Caco-2 (cell line): ENCODE measurements at regions not wholly inside any gene's neighbourhood (a gene's known extent, or its start where the extent isn't known, plus 50 kb on each side); places are given as distances from the start of the nearest gene placed in this dataset.

Experiments
- BruUV-seq: library from RNA; stranded (reverse); fragments of 400-500 nt; replicated peaks from 2 replicates; lab custom pipeline; 2021; lab: Mats Ljungman, UMichigan
- CTCF ChIA-PET: fragments of 300-600 bp; sonication (Branson Sonifier 250); formaldehyde crosslinking; loops from one replicate; lab custom pipeline; 2022; ENCODE audit warnings: antibody characterized with exemption; lab: Charles Lee
- POLR2A ChIA-PET: fragments of 300-600 bp; sonication (Branson Sonifier 250); formaldehyde crosslinking; loops from one replicate; lab custom pipeline; 2022; ENCODE audit warnings: antibody characterized with exemption; lab: Charles Lee
- DNase-seq, 2 experiments: peaks; one replicate each; pipeline versions ENCODE4 v3.0.0 to v3.0.0-alpha.2; 2020 to 2022
- H3K27me3 ChIP-seq: replicated peaks from 2 replicates; pipeline ENCODE4 v1.6.0; 2011; ENCODE audit warnings: low read length; ENCODE audit not compliant: control insufficient read depth, insufficient read depth
- H3K36me3 ChIP-seq: 2 replicates; pipeline ENCODE4 v1.5.1; 2011; ENCODE audit warnings: low read length; ENCODE audit not compliant: control insufficient read depth, insufficient read depth
- H3K4me1 ChIP-seq: fragments of 250-450 bp; sonication (Bioruptor Pico); 2 replicates; pipeline ENCODE4 v1.5.1; 2020; ENCODE audit warnings: mild to moderate bottlenecking
- H3K4me3 ChIP-seq: 2 replicates; pipeline ENCODE4 v1.5.1; 2011; ENCODE audit warnings: low read depth, mild to moderate bottlenecking, control low read depth, low read length
- H3K9me3 ChIP-seq: fragments of 250-450 bp; sonication (Bioruptor Pico); 2 replicates; pipeline ENCODE4 v1.5.1; 2020; ENCODE audit warnings: mild to moderate bottlenecking, moderate library complexity
- H3K27ac Mint-ChIP-seq: one replicate; pipeline ENCODE4 v1.8.0; 2022; ENCODE audit warnings: mixed read lengths; ENCODE audit not compliant: unreplicated experiment
- H3K27me3 Mint-ChIP-seq: one replicate; pipeline ENCODE4 v1.8.0; 2022; ENCODE audit warnings: mixed read lengths; ENCODE audit not compliant: insufficient read depth, unreplicated experiment
- H3K36me3 Mint-ChIP-seq: one replicate; pipeline ENCODE4 v1.8.0; 2022; ENCODE audit warnings: mild to moderate bottlenecking, mixed read lengths; ENCODE audit not compliant: insufficient read depth, unreplicated experiment
- H3K4me1 Mint-ChIP-seq: one replicate; pipeline ENCODE4 v1.8.0; 2022; ENCODE audit warnings: low read depth, mixed read lengths; ENCODE audit not compliant: unreplicated experiment
- H3K4me3 Mint-ChIP-seq: one replicate; pipeline ENCODE4 v1.8.0; 2022; ENCODE audit warnings: mild to moderate bottlenecking, moderate library complexity, mixed read lengths; ENCODE audit not compliant: unreplicated experiment
- H3K9me3 Mint-ChIP-seq: one replicate; pipeline ENCODE4 v1.8.0; 2022; ENCODE audit warnings: mixed read lengths; ENCODE audit not compliant: unreplicated experiment
- intact Hi-C: fragments of 100-400 bp; cut with micrococcal nuclease; formaldehyde crosslinking; loops from one replicate; pipeline ENCODE4 v1.10.0; 2022; ENCODE audit not compliant: unreplicated experiment
- TF ChIP-seq, protein P1 (sequence below), 2 experiments: fragments of 200-600 bp in 1 of 2; IDR thresholded peaks; 1 replicate in 1 of 2; 2 replicates in 1 of 2; pipeline versions ENCODE4 v1.5.1 to v1.8.0; 2011 to 2022; ENCODE audit warnings: antibody characterized with exemption in 1 of 2, control low read depth in 1 of 2, inconsistent platforms in 1 of 2, low read depth in 1 of 2, low read length in 1 of 2, mild to moderate bottlenecking in 1 of 2, moderate library complexity in 1 of 2; ENCODE audit not compliant: insufficient read depth in 1 of 2, severe bottlenecking in 1 of 2, unreplicated experiment in 1 of 2

DNA sequence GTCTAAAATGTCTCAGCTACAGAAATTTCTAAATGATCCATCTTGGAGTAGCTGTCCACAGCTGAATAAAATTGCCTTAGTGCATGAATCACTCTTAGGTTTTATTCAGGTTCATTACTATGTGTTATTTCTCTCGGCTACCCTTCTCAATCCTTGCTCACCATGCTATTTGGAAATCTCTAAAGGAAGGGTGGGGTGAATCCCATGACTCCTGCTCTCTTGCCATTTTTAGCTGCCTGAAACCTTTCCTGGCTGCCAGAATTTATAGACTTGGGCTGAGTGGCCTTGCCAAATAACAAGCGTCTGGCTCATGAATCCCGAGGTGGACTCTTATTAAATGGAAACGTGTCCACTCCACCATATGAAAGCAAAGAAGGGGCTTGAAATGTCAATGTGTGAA is 936.1 kb upstream of the SOX9 start:
- BruUV-seq, result no TSS peak
- H3K27ac Mint-ChIP-seq, result no peak overlapping the region

DNA sequence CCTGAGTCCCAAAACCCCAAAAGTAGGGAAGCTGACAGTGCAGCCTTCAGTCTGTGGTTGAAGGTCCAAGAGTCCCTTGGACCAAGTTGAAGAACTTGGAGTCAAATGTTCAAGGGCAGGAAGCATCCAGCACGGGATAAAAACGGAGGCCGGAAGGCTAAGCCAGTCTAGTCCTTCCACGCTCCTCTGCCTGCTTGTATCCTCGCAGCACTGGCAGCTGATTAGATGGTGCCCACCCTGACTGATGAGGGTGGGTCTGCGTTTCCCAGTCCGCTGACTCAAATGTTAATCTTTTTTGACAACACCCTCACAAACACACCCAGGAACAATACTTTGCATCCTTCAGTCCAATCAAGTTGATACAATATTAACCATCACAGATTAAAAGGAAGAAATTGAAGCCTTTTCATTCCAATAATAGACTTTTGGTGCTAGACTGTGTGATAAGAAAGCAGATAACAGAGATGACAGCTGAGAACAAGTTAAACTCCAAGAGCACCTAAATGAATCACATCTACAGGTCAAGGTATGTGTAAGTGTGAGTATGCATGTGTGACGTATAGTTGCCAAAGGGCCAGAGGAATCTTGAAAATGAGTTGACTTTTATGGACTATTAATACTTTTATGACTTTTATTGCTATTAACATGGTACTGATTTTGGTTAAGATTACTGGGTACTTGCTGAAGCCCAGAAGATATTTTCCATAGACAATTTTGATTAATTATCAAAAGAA is 933.5 kb upstream of the SOX9 start:
- H3K4me1 ChIP-seq, result no peaks in the 10 kb centered on the region
- no peak overlapping the region for H3K4me3 ChIP-seq
- DNase-seq, result no peak
- ChIA-PET CTCF (no interaction called here), POLR2A (no interaction called here)
- no peaks in the 10 kb centered on the region for H3K36me3 ChIP-seq
- intact Hi-C loops, result no loop called here
- H3K4me1 Mint-ChIP-seq, result no peaks in the 10 kb centered on the region
- no peaks in the 10 kb centered on the region for H3K9me3 ChIP-seq
- H3K27me3 Mint-ChIP-seq, result peaks cover 10% of the 10 kb centered on the region
- no peaks in the 10 kb centered on the region for H3K9me3 Mint-ChIP-seq
- TF ChIP-seq, protein P1, sequence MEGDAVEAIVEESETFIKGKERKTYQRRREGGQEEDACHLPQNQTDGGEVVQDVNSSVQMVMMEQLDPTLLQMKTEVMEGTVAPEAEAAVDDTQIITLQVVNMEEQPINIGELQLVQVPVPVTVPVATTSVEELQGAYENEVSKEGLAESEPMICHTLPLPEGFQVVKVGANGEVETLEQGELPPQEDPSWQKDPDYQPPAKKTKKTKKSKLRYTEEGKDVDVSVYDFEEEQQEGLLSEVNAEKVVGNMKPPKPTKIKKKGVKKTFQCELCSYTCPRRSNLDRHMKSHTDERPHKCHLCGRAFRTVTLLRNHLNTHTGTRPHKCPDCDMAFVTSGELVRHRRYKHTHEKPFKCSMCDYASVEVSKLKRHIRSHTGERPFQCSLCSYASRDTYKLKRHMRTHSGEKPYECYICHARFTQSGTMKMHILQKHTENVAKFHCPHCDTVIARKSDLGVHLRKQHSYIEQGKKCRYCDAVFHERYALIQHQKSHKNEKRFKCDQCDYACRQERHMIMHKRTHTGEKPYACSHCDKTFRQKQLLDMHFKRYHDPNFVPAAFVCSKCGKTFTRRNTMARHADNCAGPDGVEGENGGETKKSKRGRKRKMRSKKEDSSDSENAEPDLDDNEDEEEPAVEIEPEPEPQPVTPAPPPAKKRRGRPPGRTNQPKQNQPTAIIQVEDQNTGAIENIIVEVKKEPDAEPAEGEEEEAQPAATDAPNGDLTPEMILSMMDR (IDR thresholded peaks at IDR 0.05; ENCODE audit: insufficient read depth in 1 of 2, low read depth in 1 of 2, low read length in 1 of 2, severe bottlenecking in 1 of 2, unreplicated experiment in 1 of 2), result no peak
- H3K27me3 ChIP-seq, result no peaks in the 10 kb centered on the region; the same call in 1 of the 2 replicates
- H3K36me3 Mint-ChIP-seq, result no peaks in the 10 kb centered on the region
- no peak overlapping the region for H3K27ac Mint-ChIP-seq
- H3K4me3 Mint-ChIP-seq, result no peak overlapping the region
- no TSS peak for BruUV-seq

More for the DNA sequence above, 936.1 kb upstream of the SOX9 start:
- intact Hi-C loops, result no loop called here
- Mint-ChIP-seq H3K4me1 (no peaks in the 10 kb centered on the region), H3K9me3 (no peaks in the 10 kb centered on the region), H3K36me3 (no peaks in the 10 kb centered on the region), H3K4me3 (no peak overlapping the region), H3K27me3 (peaks cover 8% of the 10 kb centered on the region)
- no peak for DNase-seq
- TF ChIP-seq, protein P1 (IDR thresholded peaks at IDR 0.05; ENCODE audit: insufficient read depth in 1 of 2, low read depth in 1 of 2, low read length in 1 of 2, severe bottlenecking in 1 of 2, unreplicated experiment in 1 of 2), result no peak
- Histone ChIP-seq H3K4me3 (no peak overlapping the region), H3K9me3 (no peaks in the 10 kb centered on the region), H3K36me3 (no peaks in the 10 kb centered on the region), H3K4me1 (no peaks in the 10 kb centered on the region), H3K27me3 (no peaks in the 10 kb centered on the region; the same call in 1 of the 2 replicates)
- ChIA-PET POLR2A (no interaction called here), CTCF (no interaction called here)

DNA sequence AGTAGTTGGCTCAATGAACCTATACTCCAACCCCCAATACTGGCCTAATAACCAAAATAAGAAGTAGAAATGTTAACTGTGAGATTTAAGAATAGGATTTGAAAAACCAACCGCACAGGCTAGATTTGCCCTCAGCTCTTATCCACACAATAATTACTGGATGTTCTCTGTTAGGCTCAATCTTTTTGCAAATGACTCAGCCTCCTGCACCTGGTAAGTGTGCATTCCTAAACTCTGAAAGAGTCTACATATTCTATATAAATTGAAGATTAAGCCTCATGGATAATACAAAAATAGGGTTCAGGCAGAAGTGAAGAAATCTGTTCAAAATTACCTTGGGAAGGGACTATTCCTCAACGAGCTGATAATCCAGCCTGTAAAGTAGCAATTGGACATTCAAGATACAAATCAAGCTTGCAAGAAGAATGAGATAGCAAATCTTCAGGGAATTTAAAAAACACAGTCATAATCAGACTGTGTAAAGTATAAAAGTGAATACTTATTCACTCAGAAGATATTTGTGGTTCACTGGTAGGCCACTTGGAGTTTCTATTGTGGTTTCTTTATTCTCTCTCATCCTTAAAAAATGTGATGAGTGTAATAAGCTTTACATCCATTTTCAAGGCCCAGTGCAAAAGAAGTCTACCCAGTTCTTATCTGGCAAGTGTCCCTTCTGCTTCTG is 931.9 kb upstream of the SOX9 start:
- H3K27me3 Mint-ChIP-seq, result peaks cover 7% of the 10 kb centered on the region
- no peak overlapping the region for H3K27ac Mint-ChIP-seq
- ChIA-PET POLR2A (no interaction called here), CTCF (no interaction called here)
- no TSS peak for BruUV-seq
- intact Hi-C loops, result no loop called here
- H3K36me3 ChIP-seq, result no peaks in the 10 kb centered on the region
- H3K9me3 ChIP-seq, result no peaks in the 10 kb centered on the region
- H3K4me3 Mint-ChIP-seq, result no peak overlapping the region
- TF ChIP-seq, protein P1 (IDR thresholded peaks at IDR 0.05; ENCODE audit: insufficient read depth in 1 of 2, low read depth in 1 of 2, low read length in 1 of 2, severe bottlenecking in 1 of 2, unreplicated experiment in 1 of 2), result no peak
- no peak for DNase-seq
- no peaks in the 10 kb centered on the region for H3K36me3 Mint-ChIP-seq
- no peaks in the 10 kb centered on the region for H3K9me3 Mint-ChIP-seq
- H3K27me3 ChIP-seq, result no peaks in the 10 kb centered on the region; the same call in 1 of the 2 replicates
- H3K4me1 ChIP-seq, result no peaks in the 10 kb centered on the region
- no peaks in the 10 kb centered on the region for H3K4me1 Mint-ChIP-seq
- H3K4me3 ChIP-seq, result no peak overlapping the region
